Calu3 (cell line): ENCODE measurements at regions not wholly inside any gene's neighbourhood (a gene's known extent, or its start where the extent isn't known, plus 50 kb on each side); places are given as distances from the start of the nearest gene placed in this dataset.

Experiments
- BruUV-seq: library from RNA; stranded (reverse); fragments of 400-500 nt; replicated peaks from 2 replicates; lab custom pipeline; 2021; lab: Mats Ljungman, UMichigan
- CTCF ChIA-PET: fragments of 300-600 bp; sonication (Branson Sonifier 250); formaldehyde crosslinking; loops from one replicate; lab custom pipeline; 2022; ENCODE audit warnings: antibody characterized with exemption; lab: Charles Lee
- DNase-seq: peaks from one replicate; pipeline ENCODE4 v3.0.0; 2022
- H3K27ac Mint-ChIP-seq: one replicate; pipeline ENCODE4 v1.8.0; 2022; ENCODE audit warnings: mixed read lengths; ENCODE audit not compliant: unreplicated experiment
- H3K27me3 Mint-ChIP-seq: one replicate; pipeline ENCODE4 v1.8.0; 2022; ENCODE audit warnings: mixed read lengths; ENCODE audit not compliant: unreplicated experiment
- H3K36me3 Mint-ChIP-seq: one replicate; pipeline ENCODE4 v1.8.0; 2022; ENCODE audit warnings: mild to moderate bottlenecking, moderate library complexity, mixed read lengths; ENCODE audit not compliant: insufficient read depth, unreplicated experiment
- H3K4me1 Mint-ChIP-seq: one replicate; pipeline ENCODE4 v1.8.0; 2022; ENCODE audit warnings: mild to moderate bottlenecking, low read depth, mixed read lengths; ENCODE audit not compliant: unreplicated experiment
- H3K4me3 Mint-ChIP-seq: one replicate; pipeline ENCODE4 v1.8.0; 2022; ENCODE audit warnings: mild to moderate bottlenecking, low read depth, moderate library complexity, mixed read lengths; ENCODE audit not compliant: unreplicated experiment
- H3K9me3 Mint-ChIP-seq: one replicate; pipeline ENCODE4 v1.8.0; 2022; ENCODE audit warnings: low read depth, mixed read lengths; ENCODE audit not compliant: unreplicated experiment
- CTCF ChIP-seq: fragments of 200-600 bp; IDR thresholded peaks from one replicate; pipeline ENCODE4 v1.8.0; 2022; ENCODE audit warnings: antibody characterized with exemption; ENCODE audit not compliant: unreplicated experiment
- intact Hi-C: fragments of 100-400 bp; cut with micrococcal nuclease; formaldehyde crosslinking; loops from one replicate; pipeline ENCODE4 v1.10.0; 2022; ENCODE audit not compliant: unreplicated experiment

- CTCF ChIA-PET: interaction anchor here (0.6 to 1.2 kb wide), 2 partner anchors 49 to 267 kb away, joined by 3 read pairs; no protein-coding TSS in a partner anchor
- Mint-ChIP-seq H3K4me1 (no peaks in the 10 kb centered on the region), H3K27ac (no peak overlapping the region)
Measured at GRCh38 chr2:18218160-18218933, 339.9 kb downstream of the KCNS3 start.

GRCh38 chr2:18214936-18215335 lies 336.5 kb downstream of the KCNS3 start:
- Mint-ChIP-seq H3K4me3 (no peak overlapping the region), H3K4me1 (no peaks in the 10 kb centered on the region), H3K36me3 (no peaks in the 10 kb centered on the region), H3K9me3 (no peaks in the 10 kb centered on the region), H3K27me3 (no peaks in the 10 kb centered on the region), H3K27ac (no peak overlapping the region)
- no peak for TF ChIP-seq CTCF
- no TSS peak for BruUV-seq
- CTCF ChIA-PET: no interaction called here
- intact Hi-C loops: no loop called here
- no peak for DNase-seq

More at GRCh38 chr2:18218160-18218933, 339.9 kb downstream of the KCNS3 start:
- Mint-ChIP-seq H3K9me3 (no peaks in the 10 kb centered on the region), H3K4me3 (no peak overlapping the region), H3K27me3 (no peaks in the 10 kb centered on the region), H3K36me3 (no peaks in the 10 kb centered on the region)
- intact Hi-C loops: no loop called here
- no peak for DNase-seq
- no TSS peak for BruUV-seq
- no peak for TF ChIP-seq CTCF

- Mint-ChIP-seq H3K4me3 (no peak overlapping the region), H3K27ac (no peak overlapping the region), H3K36me3 (no peaks in the 10 kb centered on the region), H3K9me3 (no peaks in the 10 kb centered on the region), H3K4me1 (no peaks in the 10 kb centered on the region), H3K27me3 (no peaks in the 10 kb centered on the region)
- CTCF ChIA-PET: no interaction called here
- no TSS peak for BruUV-seq
- DNase-seq: no peak
- intact Hi-C loops: no loop called here
- TF ChIP-seq CTCF: no peak
Measured at GRCh38 chr2:18213986-18214385, 335.5 kb downstream of the KCNS3 start.

- H3K9me3 Mint-ChIP-seq: no peaks in the 10 kb centered on the region
- no peak overlapping the region for H3K27ac Mint-ChIP-seq
- intact Hi-C loops: no loop called here
- H3K27me3 Mint-ChIP-seq: no peaks in the 10 kb centered on the region
- CTCF ChIA-PET: no interaction called here
- H3K36me3 Mint-ChIP-seq: no peaks in the 10 kb centered on the region
- H3K4me1 Mint-ChIP-seq: no peaks in the 10 kb centered on the region
- TF ChIP-seq CTCF: no peak
- DNase-seq: no peak
- H3K4me3 Mint-ChIP-seq: no peak overlapping the region
- BruUV-seq: no TSS peak
Measured at GRCh38 chr2:18209934-18210639, 331.6 kb downstream of the KCNS3 start.
